ENCODE measurements at regions not wholly inside any gene's neighbourhood (a gene's known extent, or its start where the extent isn't known, plus 50 kb on each side); places are given as distances from the start of the nearest gene placed in this dataset.

DNA sequence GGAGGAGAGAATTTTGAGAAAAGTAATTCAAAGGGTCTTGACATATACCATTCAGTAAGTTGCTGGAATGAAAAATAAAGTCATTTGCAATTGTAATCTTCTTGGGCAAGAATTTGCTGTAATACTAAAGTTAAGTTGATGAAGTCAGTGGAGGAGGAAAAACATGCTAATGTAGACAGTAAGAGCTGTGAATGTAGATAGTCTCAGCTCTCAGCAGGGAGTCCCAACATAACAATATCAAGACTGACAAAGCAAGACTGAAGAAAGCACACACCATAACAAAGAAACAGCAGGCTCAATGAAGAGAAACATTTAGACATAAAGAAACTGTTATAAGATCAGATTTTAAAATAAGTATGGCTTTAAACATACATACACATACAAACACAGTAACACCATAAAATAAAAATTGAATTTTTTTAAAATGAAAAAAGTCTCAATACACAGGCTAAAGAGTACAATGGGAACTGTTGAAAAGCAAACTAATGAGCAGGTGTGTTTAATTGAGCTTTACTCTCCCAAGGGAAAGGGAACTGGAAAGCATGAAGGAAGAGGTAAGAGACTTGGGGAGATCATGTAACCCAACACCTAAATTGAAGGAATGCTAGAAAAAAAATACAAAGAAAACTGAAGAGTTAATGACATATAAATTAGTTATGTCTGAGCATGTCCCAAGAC lies 336.3 kb upstream of the NCAM2 start:
- TF ChIP-seq FOXM1 (IDR thresholded peaks at IDR 0.05; ENCODE audit: borderline replicate concordance, low read depth) (no peak), TEAD4 (IDR thresholded peaks at IDR 0.05) (no peak)
